ENCODE measurements at regions not wholly inside any gene's neighbourhood (a gene's known extent, or its start where the extent isn't known, plus 50 kb on each side); places are given as distances from the start of the nearest gene placed in this dataset.

DNA sequence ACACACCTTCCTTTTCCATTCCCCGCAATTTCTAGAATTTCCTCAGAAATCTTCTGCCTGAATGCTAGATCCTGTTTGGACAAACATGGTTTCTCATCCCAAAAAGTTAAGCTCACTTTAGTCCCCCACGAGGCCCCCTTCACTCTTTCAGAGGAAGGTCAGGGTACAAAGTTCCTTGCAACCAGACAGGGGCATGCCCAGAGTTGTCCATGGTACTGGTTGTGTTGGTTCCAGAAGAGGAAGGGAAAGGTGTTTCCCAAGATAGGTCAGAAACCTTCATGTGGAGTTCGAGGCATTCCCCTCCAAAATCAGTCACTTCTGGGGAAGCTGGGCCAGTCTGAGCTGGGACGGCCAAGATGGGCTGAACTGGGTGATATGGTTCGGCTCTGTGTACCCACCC, 167.6 kb upstream of the MAFB start:
- H3K4me3 ChIP-seq (ENCODE audit: low read depth, low read length) = no peak overlapping the region
- DNase-seq (ENCODE audit: low read depth) = no peak
- TF ChIP-seq, protein P1, sequence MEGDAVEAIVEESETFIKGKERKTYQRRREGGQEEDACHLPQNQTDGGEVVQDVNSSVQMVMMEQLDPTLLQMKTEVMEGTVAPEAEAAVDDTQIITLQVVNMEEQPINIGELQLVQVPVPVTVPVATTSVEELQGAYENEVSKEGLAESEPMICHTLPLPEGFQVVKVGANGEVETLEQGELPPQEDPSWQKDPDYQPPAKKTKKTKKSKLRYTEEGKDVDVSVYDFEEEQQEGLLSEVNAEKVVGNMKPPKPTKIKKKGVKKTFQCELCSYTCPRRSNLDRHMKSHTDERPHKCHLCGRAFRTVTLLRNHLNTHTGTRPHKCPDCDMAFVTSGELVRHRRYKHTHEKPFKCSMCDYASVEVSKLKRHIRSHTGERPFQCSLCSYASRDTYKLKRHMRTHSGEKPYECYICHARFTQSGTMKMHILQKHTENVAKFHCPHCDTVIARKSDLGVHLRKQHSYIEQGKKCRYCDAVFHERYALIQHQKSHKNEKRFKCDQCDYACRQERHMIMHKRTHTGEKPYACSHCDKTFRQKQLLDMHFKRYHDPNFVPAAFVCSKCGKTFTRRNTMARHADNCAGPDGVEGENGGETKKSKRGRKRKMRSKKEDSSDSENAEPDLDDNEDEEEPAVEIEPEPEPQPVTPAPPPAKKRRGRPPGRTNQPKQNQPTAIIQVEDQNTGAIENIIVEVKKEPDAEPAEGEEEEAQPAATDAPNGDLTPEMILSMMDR (IDR thresholded peaks at IDR 0.05; ENCODE audit: low read depth, low read length, missing control alignments) = no peak

DNA sequence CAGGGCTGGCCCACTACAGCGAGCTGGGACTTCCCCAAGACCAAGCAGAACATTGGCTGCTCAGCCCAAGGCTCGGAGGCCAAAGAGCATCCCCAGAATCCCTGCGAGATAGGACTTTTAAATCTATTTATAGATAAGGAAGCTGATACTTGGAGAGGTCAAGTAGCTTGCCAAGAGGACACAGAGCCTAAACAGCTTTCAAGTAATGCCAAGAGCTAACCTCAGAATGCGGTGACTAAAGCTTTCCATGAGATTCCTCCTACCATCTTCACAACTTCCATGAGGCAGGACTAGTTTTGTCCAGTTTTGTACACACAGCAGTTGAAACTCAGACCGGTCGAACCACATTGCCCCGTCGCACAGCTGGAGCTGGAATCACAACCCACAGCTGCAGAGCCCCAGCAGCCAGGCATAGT, 168.1 kb upstream of the TOP1 start:
- DNase-seq (ENCODE audit: low read depth) = no peak
- TF ChIP-seq, protein P1 (IDR thresholded peaks at IDR 0.05; ENCODE audit: low read depth, low read length, missing control alignments) = no peak
- no peak overlapping the region for H3K4me3 ChIP-seq (ENCODE audit: low read depth, low read length)

DNA sequence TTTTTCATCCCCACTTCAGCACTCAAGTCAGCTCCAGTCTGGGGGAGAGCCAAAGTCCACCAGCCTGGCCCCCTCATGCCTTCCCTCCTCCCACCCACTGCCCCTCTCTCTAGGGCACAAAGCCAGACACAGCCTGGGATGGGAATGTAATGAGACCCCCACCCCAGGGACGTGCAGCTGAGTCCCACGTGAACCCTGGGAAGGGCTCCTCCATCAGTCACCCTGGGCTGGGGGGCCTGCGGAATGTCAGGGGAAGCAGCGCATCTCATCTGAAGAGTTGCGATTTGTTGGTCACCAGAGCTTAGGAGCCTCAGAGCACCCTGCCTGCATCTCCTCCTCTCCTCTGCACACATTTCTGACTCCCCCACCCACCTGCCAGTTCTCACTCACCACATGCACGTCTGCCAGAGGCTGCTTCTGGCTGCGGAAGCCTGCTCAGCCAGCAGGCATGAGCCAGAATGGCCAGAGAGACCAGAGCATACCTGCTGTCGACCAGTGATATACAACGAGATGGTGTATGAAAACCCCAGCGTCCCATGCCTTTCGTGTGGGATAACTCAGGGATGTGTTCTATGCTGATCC, 167.1 kb upstream of the TOP1 start:
- TF ChIP-seq, protein P1 (IDR thresholded peaks at IDR 0.05; ENCODE audit: low read depth, low read length, missing control alignments) = no peak
- DNase-seq (ENCODE audit: low read depth) = no peak

DNA sequence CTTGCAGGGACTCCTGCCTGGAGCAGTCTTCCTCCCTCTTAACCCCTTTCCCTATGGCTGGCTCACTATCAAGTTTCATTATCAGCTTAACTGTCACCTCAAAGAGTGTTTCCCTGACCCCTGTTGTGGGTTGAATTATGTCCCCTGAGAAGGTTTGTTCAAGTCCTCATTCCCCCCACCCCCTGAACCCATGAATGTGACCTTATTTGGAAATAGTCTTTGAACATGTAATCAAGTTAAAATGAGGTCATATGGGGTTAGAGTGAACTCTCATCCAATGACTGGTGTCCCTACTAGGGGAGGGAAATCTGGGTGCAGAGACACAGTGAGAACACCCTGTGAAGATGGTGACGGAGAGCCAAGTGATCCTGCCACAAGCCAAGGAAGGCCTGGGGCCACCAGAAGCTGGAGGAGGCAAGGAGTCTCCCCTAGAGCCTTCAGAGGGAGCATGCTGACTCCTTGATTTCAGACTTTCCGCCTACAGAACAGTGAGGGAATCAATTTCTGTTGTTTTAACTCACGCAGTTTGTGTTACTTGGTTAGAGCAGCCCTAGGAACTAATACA, 165.2 kb upstream of the TOP1 start:
- TF ChIP-seq, protein P1 (IDR thresholded peaks at IDR 0.05; ENCODE audit: low read depth, low read length, missing control alignments) = no peak
- DNase-seq (ENCODE audit: low read depth) = no peak

More for the DNA sequence above, 167.1 kb upstream of the TOP1 start:
- H3K4me3 ChIP-seq (ENCODE audit: low read depth, low read length) = no peak overlapping the region

DNA sequence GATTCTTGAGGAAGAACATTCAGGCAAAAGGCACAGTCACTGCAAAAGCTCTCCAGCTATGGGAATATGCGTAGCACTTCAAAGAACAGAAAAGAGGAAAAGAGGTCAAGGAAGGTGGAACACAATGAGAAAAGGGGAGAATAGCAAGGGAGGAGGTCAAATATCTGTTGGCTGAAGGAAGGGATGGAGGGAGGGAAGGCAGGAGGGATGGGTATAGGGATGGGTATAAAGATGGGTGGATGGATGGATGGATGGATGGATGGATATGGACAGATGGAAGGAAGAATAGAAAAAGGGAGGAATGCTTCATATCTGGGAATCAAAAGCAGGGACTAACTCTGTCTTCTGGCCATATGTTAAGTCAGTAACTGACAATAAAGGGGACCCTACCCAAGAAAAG, 164.2 kb upstream of the TOP1 start:
- DNase-seq (ENCODE audit: low read depth) = no peak
- TF ChIP-seq, protein P1 (IDR thresholded peaks at IDR 0.05; ENCODE audit: low read depth, low read length, missing control alignments) = no peak
- H3K4me3 ChIP-seq (ENCODE audit: low read depth, low read length) = no peak overlapping the region

More for the DNA sequence above, 165.2 kb upstream of the TOP1 start:
- H3K4me3 ChIP-seq (ENCODE audit: low read depth, low read length) = no peak overlapping the region

DNA sequence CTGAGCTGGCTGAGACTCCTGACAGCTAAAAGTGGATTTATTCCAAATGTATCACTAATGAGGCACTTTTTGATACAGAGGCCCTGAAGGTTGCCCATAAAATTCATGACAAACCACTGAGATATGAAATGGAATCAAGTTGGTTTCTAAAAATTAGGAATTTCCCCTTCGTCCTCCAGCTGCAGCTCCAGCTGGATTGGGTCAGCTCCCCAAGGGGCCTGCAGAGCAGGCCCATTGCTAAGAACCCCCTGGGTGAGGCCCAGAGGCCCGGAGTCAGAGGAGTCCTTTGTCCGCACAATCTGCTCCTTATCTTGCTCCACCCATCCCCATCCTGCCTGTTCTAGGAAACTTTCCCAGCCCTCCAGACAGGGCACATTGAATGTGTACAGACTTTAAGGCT, 163.5 kb upstream of the TOP1 start:
- TF ChIP-seq, protein P1 (IDR thresholded peaks at IDR 0.05; ENCODE audit: low read depth, low read length, missing control alignments) = no peak
- H3K4me3 ChIP-seq (ENCODE audit: low read depth, low read length) = no peak overlapping the region
- no peak for DNase-seq (ENCODE audit: low read depth)

DNA sequence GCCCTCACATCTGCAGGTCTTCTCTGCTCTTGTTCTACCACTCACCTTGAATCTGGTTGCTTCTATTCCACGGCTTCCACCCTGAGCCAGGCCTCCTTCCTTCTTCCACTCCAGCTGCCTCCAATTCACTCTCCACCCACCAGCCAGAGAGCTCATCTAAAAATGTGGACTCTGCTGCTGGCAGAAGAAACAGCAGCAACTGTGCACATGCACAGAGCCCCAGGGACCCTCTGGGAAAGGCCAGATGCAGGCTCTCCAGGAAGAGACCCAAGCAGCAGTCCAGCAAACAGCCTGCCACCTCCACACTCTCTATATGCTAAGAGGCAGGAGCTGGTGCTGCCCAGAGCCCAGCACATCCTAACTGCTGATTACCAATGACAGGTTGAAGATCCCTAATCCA, 162.6 kb upstream of the TOP1 start:
- DNase-seq (ENCODE audit: low read depth) = no peak
- H3K4me3 ChIP-seq (ENCODE audit: low read depth, low read length) = no peak overlapping the region
- TF ChIP-seq, protein P1 (IDR thresholded peaks at IDR 0.05; ENCODE audit: low read depth, low read length, missing control alignments) = no peak
